H7 (cell line): ENCODE measurements at regions not wholly inside any gene's neighbourhood (a gene's known extent, or its start where the extent isn't known, plus 50 kb on each side); places are given as distances from the start of the nearest gene placed in this dataset.

Source experiments
- DNase-seq: peaks from one replicate; pipeline ENCODE4 v3.0.0; 2012
- H3K27me3 ChIP-seq: 2 replicates; pipeline ENCODE4 v1.6.0; 2011; ENCODE audit warnings: mild to moderate bottlenecking, low read length; ENCODE audit not compliant: control insufficient read depth, insufficient read depth
- H3K36me3 ChIP-seq: replicated peaks from 2 replicates; pipeline ENCODE4 v1.5.1; 2011; ENCODE audit warnings: low read length; ENCODE audit not compliant: control insufficient read depth, insufficient read depth
- H3K4me3 ChIP-seq: 2 replicates; pipeline ENCODE4 v1.5.1; 2011; ENCODE audit warnings: low read depth, mild to moderate bottlenecking, control low read depth, low read length, moderate library complexity; ENCODE audit not compliant: insufficient read depth

DNA sequence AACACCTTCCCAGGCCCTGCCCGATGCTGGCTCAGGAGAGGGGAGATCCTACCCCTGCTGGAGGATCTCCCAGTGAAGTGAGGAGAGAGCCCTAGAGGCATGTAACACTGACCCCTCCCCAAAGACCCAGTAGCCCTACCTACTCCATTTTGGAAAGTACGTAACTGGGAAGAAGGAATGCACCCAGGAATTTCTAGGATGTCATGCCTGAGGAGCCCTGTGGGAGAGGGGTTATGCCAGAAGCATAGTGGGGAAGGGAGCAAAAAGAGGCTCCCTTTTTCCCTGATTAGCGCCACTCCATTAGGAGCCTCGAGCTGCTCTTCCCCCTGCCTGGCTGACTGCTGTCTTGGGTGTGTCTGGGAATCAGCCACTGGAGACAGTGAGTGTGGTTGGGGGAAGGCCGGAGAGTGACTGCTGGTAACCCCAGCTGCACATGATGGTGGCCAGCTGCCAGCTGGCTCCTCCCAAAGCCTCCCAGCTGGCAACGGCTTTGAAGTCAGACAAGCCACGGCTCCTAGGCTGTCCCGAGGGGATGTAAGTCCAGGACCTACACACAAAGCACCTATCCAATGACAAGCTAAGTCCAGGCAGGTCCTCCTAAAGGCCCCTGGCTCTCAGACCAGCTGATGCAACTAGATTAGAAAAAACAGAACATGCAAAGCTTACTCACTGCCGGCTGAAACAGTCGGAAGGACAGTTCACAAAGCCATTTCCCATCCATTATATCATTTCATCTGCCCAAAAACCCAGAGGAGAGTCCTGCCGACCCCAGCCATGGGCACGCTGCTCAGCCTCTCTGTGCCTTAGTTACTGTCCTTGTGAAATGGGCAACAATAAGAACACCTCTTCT is 136.5 kb upstream of the ABCA1 start:
- Histone ChIP-seq H3K27me3 (no peaks in the 10 kb centered on the region), H3K36me3 (no peaks in the 10 kb centered on the region), H3K4me3 (no peak overlapping the region)
- DNase-seq = peak; percentile 32

DNA sequence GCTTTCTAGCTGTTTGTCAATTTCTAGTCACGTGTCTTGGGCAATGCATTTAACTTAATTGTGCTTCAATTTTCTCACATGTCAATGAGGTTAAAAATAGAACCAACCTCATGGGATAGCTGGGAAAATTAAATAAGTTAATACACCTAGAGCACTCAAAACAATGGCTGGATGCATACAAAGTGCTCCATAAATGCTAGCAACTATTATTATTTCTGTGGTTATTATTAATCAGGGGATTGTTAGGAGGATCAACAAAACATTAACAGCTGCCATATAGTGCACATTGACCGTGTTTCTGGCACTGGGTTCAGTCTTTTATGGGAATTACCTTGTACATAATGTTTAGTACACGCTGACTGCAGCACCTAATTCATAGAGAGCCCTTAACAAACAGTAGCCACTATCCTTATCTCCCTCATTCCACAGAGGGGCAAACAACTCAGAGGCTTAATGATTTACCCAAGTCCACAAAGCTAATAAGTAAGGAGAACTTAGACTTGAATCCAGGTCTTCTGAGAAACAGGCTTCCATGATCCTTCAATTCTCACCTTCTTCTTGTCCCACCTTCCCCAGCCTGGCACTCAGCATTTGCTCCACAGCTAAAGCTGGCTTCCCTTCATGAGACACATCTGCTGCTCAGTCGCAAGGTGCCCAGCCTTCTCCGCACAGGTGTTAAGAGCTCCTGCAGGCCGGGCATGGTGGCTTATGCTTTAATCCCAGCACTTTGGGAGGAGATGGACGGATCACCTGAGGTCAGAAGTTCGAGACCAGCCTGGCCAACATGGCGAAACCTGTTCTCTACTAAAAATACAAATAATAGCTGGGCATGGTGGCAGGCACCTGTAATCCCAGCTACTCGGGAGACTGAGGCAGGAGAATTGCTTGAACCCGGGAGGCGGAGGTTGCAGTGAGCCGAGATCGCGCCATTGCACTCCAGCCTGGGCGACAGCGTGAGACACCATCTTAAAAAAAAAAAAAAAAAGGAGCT is 137.4 kb upstream of the ABCA1 start:
- Histone ChIP-seq H3K27me3 (no peaks in the 10 kb centered on the region), H3K4me3 (no peak overlapping the region), H3K36me3 (no peaks in the 10 kb centered on the region)
- no peak for DNase-seq

DNA sequence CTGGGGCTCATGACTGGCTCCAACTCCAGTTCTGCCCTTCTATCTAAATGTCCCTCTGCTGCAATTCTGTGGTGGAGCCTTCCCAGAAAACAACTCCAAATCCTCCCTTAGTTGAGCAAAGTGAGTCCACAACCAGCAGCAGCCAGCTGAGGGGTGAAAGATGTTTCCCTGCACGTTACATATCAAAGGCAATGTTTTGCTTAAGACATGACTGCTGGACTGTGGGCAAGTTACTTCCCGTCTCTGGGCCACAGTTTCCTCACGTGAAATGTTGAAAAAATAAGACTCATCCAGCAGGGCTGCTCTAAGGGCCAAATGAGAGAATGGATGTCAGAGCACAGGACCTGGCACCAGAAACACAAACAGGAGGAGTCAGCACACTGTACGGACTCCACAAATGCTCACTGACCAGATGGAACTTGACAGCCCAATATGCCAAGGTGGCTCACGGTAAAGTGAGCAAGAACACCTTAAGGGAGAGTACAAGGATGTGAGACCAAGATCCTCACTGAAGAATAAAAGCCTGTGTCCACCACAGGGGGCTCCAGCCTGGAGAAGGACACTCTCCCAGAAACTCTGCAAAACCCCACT is 138.4 kb upstream of the ABCA1 start:
- DNase-seq = no peak
- no peak overlapping the region for H3K4me3 ChIP-seq
- H3K27me3 ChIP-seq = no peaks in the 10 kb centered on the region
- H3K36me3 ChIP-seq = no peaks in the 10 kb centered on the region

DNA sequence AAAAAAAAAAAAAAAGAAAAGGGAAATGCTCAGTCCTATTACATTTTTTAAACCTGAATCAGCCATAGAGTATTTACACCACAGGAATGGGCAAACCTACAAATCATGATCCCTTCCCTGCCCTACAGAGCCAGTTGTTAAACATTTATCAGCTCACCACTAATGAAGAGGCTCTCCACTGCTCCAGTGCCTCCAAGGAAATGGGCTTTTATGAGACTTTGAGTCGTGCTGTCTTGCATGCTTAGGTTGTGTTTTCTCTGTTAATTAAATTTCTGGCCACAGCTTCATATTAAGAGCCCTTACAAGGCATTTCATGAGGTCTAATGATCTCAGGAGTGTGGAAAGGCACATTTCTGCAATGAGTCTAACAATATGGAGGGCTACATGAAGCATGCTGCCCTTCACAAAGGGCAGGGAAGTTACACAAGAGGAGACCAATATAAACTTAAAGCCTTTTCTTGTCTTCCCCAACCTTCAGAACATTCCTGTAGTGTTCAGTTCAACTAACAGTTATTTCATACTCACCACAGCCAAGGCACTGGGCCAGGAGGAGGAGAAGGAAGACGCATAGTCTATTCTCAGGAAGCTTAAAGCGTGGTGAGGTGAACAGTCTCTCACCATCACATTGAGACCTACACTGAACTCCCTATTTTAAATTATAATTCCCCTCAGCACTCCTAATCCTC is 140.1 kb upstream of the ABCA1 start:
- DNase-seq = no peak
- H3K36me3 ChIP-seq = no peaks in the 10 kb centered on the region
- no peaks in the 10 kb centered on the region for H3K27me3 ChIP-seq
- H3K4me3 ChIP-seq = no peak overlapping the region

DNA sequence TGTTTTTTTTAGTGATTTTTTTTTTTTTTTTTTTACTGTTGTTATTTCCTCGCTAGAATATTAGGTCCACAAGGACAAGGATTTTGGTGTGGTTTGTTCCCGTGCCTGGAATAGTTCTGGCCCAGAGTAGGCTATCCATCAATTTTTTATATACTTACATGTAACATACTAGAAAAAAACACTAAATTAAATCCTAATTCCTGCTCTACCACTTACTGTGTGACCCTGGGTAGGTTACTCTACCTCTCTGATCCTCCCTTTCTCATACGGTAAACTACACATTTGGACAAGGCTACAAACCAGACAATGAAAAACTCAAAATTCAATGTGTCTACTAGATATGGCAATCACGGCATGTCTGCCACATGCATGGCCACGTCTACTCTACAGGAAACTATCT is 141.3 kb upstream of the ABCA1 start:
- Histone ChIP-seq H3K27me3 (no peaks in the 10 kb centered on the region), H3K36me3 (no peaks in the 10 kb centered on the region), H3K4me3 (no peak overlapping the region)
- DNase-seq = no peak

DNA sequence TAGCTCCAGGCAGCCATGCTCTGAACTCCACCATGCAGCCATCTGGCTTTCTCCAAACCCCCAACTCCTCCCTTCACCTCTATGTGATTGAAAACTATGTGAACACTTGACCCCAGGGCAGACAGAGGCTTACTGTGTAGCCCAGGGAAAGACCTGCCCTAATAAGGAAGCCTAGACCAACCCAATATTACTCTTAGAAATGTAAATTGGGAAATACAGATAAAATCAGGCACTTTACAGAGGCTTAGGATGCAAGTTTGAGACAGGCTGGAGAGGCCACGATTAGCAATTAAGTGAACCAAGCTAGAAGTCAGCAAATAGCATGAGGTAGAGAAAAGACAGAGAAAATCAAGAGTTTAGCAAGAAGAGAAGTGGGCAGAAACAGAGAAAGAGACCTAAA is 141.7 kb upstream of the ABCA1 start:
- DNase-seq = no peak
- Histone ChIP-seq H3K27me3 (no peaks in the 10 kb centered on the region), H3K4me3 (no peak overlapping the region), H3K36me3 (no peaks in the 10 kb centered on the region)

DNA sequence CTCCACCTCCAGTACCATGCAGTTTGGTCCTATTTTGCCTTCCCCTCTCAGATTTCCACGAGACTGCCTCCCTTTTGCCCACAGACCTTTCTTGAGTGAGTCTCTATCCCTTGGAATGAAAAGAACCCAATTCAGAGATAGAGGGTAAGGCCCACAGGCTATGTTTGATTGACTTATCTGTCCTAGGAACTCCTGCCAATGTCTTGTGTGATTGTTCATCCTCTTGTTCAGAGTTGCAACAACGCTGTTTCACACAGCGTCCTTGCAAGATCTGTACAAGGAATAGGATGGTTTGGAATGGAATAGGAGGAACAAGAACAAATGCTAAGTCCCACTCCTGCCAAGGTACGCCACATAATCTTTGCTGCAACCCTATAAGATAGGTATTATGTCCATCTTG is 142.2 kb upstream of the ABCA1 start:
- H3K27me3 ChIP-seq = no peaks in the 10 kb centered on the region
- no peaks in the 10 kb centered on the region for H3K36me3 ChIP-seq
- H3K4me3 ChIP-seq = no peak overlapping the region
- no peak for DNase-seq

DNA sequence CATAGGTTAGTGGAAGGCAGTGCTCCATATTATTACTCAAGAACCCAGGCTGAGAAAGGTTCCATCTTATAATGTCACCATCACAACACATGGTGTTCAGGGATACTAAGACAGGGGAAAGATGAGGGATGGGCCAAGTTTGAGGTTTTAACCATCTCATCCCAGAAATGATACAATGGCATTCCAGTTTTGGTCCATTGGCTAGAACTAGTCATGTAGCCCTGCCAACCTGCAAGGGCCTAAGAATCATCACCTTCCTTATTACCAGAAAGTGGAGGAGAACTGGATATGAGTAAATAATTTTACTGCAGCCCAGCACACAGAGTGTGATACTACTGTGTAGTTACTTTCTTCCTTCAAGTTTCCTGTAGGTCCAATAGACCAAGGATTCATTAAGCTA is 144.5 kb upstream of the ABCA1 start:
- no peak overlapping the region for H3K4me3 ChIP-seq

DNA sequence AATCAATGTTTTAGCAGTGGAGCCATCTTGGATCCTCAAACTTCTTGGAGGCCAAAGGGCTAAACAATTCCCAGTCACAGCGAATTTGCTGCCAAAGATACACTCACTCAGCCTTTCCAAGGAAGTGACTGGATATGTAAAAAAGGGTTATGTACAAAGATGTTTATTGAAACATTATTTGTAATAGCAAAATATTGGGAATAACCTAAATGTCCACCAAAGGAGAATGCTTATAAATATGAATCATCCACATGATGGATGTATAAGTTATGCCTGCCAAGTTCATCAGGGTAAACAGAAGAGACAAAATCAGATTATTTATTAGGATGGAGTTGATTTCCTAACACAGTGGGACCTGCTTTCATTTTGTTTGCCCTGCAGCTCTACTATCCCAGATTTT is 145.2 kb upstream of the ABCA1 start:
- no peaks in the 10 kb centered on the region for H3K27me3 ChIP-seq
- no peak overlapping the region for H3K4me3 ChIP-seq
- H3K36me3 ChIP-seq = no peaks in the 10 kb centered on the region
- no peak for DNase-seq

More for the DNA sequence above, 144.5 kb upstream of the ABCA1 start:
- no peak for DNase-seq
- no peaks in the 10 kb centered on the region for H3K27me3 ChIP-seq
- H3K36me3 ChIP-seq = no peaks in the 10 kb centered on the region

DNA sequence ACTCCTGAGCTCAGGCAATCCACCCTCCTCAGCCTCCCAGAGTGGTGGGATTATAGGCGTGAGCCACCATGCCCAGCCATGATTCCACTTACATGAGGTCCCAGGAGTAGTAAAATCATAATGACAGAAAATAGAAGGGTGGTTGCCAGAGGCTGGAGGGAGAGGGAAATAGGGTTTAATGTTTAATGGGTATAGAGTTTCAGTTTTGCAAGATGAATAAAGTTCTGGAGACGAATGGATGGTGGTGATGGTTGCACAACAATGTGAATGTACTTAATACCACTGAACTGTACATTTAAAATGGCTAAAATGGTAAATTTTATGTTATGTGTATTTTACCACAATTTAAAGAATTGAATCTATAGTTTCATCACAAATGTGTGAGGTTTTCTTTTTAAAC is 146.5 kb upstream of the ABCA1 start:
- no peak for DNase-seq
- H3K27me3 ChIP-seq = no peaks in the 10 kb centered on the region
- no peak overlapping the region for H3K4me3 ChIP-seq
- H3K36me3 ChIP-seq = no peaks in the 10 kb centered on the region

DNA sequence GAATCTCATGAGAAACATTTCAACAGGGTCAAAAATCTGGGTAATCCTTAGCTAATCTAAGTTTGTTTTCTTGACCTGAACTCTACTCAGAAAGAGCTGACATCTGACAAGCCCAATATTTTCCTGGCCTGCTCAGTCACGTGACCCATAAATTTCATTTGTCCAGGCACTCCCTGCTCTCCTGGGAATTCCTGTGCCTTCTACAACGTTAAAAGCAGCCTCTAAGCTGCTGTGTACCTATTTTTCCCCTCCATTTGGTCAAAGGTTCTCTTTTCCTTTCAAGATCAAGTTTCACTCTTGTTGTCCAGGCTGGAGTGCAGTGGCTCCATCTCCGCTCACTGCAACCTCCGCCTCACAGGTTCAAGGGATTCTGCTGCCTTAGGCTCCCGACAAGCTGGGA is 148.8 kb upstream of the ABCA1 start:
- Histone ChIP-seq H3K36me3 (no peaks in the 10 kb centered on the region), H3K27me3 (no peaks in the 10 kb centered on the region), H3K4me3 (no peak overlapping the region)
- DNase-seq = no peak

DNA sequence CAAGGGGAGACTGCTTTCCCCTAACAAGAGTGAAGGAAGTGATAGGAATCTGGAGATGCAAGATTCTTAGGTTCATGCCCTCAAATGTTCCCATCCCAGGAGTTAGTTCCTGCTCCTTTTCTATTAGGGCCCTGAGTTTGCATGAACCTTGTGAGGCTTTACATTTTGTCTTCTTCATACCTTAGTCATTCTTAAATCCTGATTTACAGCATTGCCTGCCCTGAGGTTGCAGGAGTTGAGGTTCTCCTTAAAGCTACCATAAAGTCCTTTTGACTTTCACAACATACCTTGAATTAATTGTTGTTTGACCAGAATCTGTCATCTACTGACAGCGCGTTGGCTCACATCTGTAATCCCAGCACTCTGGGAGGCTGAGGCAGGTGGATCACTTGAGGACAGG is 151.5 kb upstream of the ABCA1 start:
- DNase-seq = no peak

DNA sequence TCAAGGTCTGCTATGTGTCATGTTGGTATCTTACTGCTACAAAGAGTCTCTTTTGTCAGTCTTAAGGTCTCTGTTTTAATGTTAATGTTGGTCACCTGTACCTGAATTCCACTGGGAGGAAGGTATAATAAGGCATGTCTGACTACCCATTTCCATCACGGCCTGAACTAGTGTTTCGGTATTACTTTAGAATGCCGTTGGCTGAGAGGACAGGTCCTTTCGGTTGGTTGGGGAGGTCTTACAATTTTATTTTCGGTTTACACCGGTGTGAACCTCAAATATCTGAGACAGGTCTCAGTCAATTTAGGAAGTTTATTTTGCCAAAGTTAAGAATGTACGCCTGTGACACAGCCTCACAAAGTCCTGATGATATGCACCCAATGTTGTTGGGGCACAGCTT is 154.9 kb upstream of the ABCA1 start:
- H3K27me3 ChIP-seq = no peaks in the 10 kb centered on the region
- no peaks in the 10 kb centered on the region for H3K36me3 ChIP-seq
- DNase-seq = no peak
- no peak overlapping the region for H3K4me3 ChIP-seq

More for the DNA sequence above, 151.5 kb upstream of the ABCA1 start:
- Histone ChIP-seq H3K36me3 (no peaks in the 10 kb centered on the region), H3K4me3 (no peak overlapping the region), H3K27me3 (no peaks in the 10 kb centered on the region)

DNA sequence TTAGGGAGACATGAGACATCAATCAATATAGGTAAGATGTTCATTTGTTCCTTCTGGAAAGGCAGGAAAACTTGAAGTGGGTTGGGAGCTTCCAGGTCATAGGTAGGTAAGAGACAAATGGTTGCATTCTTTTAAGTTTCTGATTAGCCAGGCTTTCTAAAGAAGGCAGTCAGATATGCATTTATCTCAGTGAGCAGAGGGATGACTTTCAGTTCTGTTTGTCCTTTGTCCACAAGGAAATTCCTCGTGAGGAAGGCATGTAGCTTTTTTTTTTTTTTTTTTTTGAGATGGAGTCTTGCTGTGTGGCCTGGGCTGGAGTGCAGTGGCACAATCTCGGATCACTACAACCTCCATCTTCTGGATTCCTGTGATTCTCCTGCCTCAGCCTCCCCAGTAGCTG is 155.3 kb upstream of the ABCA1 start:
- Histone ChIP-seq H3K36me3 (no peaks in the 10 kb centered on the region), H3K4me3 (no peak overlapping the region), H3K27me3 (no peaks in the 10 kb centered on the region)
- DNase-seq = no peak
